GM23338 (cell line): ENCODE measurements at regions not wholly inside any gene's neighbourhood (a gene's known extent, or its start where the extent isn't known, plus 50 kb on each side); places are given as distances from the start of the nearest gene placed in this dataset.

ENCODE experiments used
- ATAC-seq: fragments of 200-7000 bp; cut with Tn5 transposase; 3 replicates; pipeline ENCODE4 v1.9.1; 2020
- DNase-seq: peaks from one replicate; pipeline ENCODE4 v3.0.0-alpha.2; 2015; ENCODE audit warnings: low spot score
- H2AFZ ChIP-seq: fragments of 200-600 bp; sonication (generic); 2 replicates; pipeline ENCODE4 v1.8.0; 2016; ENCODE audit warnings: antibody characterized with exemption, mild to moderate bottlenecking, moderate library complexity
- H3F3A ChIP-seq: fragments of 200-600 bp; sonication (generic); replicated peaks from 2 replicates; pipeline ENCODE4 v1.8.0; 2017; ENCODE audit warnings: antibody characterized with exemption, mixed run types, low read depth
- H3K27ac ChIP-seq: fragments of 200-600 bp; sonication (generic); 2 replicates; pipeline ENCODE4 v1.6.1; 2016; ENCODE audit warnings: low read depth
- H3K27me3 ChIP-seq: fragments of 200-600 bp; sonication (generic); 2 replicates; pipeline ENCODE4 v1.8.0; 2016; ENCODE audit warnings: mild to moderate bottlenecking, mixed run types, moderate library complexity; ENCODE audit not compliant: insufficient read depth
- H3K36me3 ChIP-seq: fragments of 200-600 bp; sonication (generic); 2 replicates; pipeline ENCODE4 v1.8.0; 2016; ENCODE audit warnings: mild to moderate bottlenecking; ENCODE audit not compliant: insufficient read depth
- H3K4me1 ChIP-seq: fragments of 200-600 bp; sonication (generic); 2 replicates; pipeline ENCODE4 v1.8.0; 2016; ENCODE audit warnings: mild to moderate bottlenecking, moderate library complexity; ENCODE audit not compliant: insufficient read depth
- H3K4me2 ChIP-seq: fragments of 200-600 bp; sonication (generic); 2 replicates; pipeline ENCODE4 v1.7.1; 2017; ENCODE audit warnings: mixed run types
- H3K4me3 ChIP-seq: fragments of 200-600 bp; sonication (generic); 2 replicates; pipeline ENCODE4 v1.6.1; 2016; ENCODE audit warnings: mixed run types
- H3K79me2 ChIP-seq: fragments of 200-600 bp; sonication (generic); replicated peaks from 2 replicates; pipeline ENCODE4 v1.8.0; 2017; ENCODE audit warnings: mild to moderate bottlenecking; ENCODE audit not compliant: insufficient read depth
- H3K9me2 ChIP-seq: fragments of 200-600 bp; sonication (generic); 2 replicates; pipeline ENCODE4 v1.8.0; 2017; ENCODE audit not compliant: insufficient read depth
- H4K20me1 ChIP-seq: fragments of 200-600 bp; sonication (generic); replicated peaks from 2 replicates; pipeline ENCODE4 v1.8.0; 2017; ENCODE audit warnings: mild to moderate bottlenecking; ENCODE audit not compliant: insufficient read depth
- H3K27ac Mint-ChIP-seq: 2 replicates; pipeline ENCODE4 v1.8.0; 2020; ENCODE audit warnings: inconsistent platforms, mild to moderate bottlenecking, moderate library complexity, mixed read lengths
- H3K27me3 Mint-ChIP-seq: 3 replicates; pipeline ENCODE4 v1.8.0; 2022; ENCODE audit warnings: low read depth, mild to moderate bottlenecking, moderate library complexity, mixed read lengths, inconsistent platforms; ENCODE audit not compliant: insufficient read depth, poor library complexity
- H3K36me3 Mint-ChIP-seq: 3 replicates; pipeline ENCODE4 v1.8.0; 2021; ENCODE audit warnings: low read depth, mild to moderate bottlenecking, inconsistent platforms, moderate library complexity, mixed read lengths
- H3K4me1 Mint-ChIP-seq: 3 replicates; pipeline ENCODE4 v1.8.0; 2020; ENCODE audit warnings: mild to moderate bottlenecking, inconsistent platforms, mixed read lengths
- H3K4me3 Mint-ChIP-seq: 3 replicates; pipeline ENCODE4 v1.8.0; 2021; ENCODE audit warnings: moderate library complexity, mild to moderate bottlenecking, inconsistent platforms, mixed read lengths
- H3K9me3 Mint-ChIP-seq: 3 replicates; pipeline ENCODE4 v1.8.0; 2020; ENCODE audit warnings: moderate library complexity, mild to moderate bottlenecking, inconsistent platforms, mixed read lengths
- CREB1 ChIP-seq: fragments of 250-450 bp; sonication (Bioruptor Pico); IDR thresholded peaks from 2 replicates; pipeline ENCODE4 v1.5.0; 2020; ENCODE audit warnings: low read depth, mild to moderate bottlenecking, moderate library complexity
- EZH2 ChIP-seq: fragments of 200-600 bp; sonication (generic); IDR thresholded peaks from one replicate; pipeline ENCODE4 v1.8.0; 2017; ENCODE audit warnings: antibody characterized with exemption, mild to moderate bottlenecking, low read depth; ENCODE audit not compliant: unreplicated experiment
- EZH2phosphoT487 ChIP-seq: fragments of 200-600 bp; sonication (generic); IDR thresholded peaks from one replicate; pipeline ENCODE4 v1.8.1; 2018; ENCODE audit warnings: antibody characterized with exemption; ENCODE audit not compliant: unreplicated experiment
- JUNB ChIP-seq: IDR thresholded peaks from one replicate; pipeline ENCODE4 v1.6.1; 2016; ENCODE audit warnings: antibody characterized with exemption; ENCODE audit not compliant: unreplicated experiment
- NANOG ChIP-seq: IDR thresholded peaks from 2 replicates; pipeline ENCODE4 v1.6.1; 2016; ENCODE audit warnings: antibody characterized with exemption, borderline replicate concordance
- POLR2AphosphoS5 ChIP-seq: IDR thresholded peaks from 2 replicates; pipeline ENCODE4 v1.6.1; 2016; ENCODE audit warnings: antibody characterized with exemption, low read depth
- STAT1 ChIP-seq: IDR thresholded peaks from one replicate; pipeline ENCODE4 v1.6.1; 2016; ENCODE audit warnings: antibody characterized with exemption; ENCODE audit not compliant: unreplicated experiment
- ZNF331 ChIP-seq: fragments of 250-450 bp; sonication (Bioruptor Pico); IDR thresholded peaks from 2 replicates; pipeline ENCODE4 v1.5.0; 2020; ENCODE audit warnings: low read depth, mild to moderate bottlenecking, moderate library complexity
- TF ChIP-seq, protein P1 (sequence below): IDR thresholded peaks from 2 replicates; pipeline ENCODE4 v1.6.1; 2016; ENCODE audit warnings: antibody characterized with exemption
- TF ChIP-seq, protein P2 (sequence below), 2 experiments: fragments of 200-600 bp in 1 of 2; sonication (generic) in 1 of 2; conservative IDR thresholded peaks; 2 replicates each; pipeline versions ENCODE4 v1.5.1 to v1.6.1; 2016 to 2017; ENCODE audit warnings: antibody characterized with exemption in 2 of 2, low read depth in 2 of 2, mild to moderate bottlenecking in 2 of 2, moderate library complexity in 1 of 2
- TF ChIP-seq, protein P3 (sequence below): fragments of 250-450 bp; sonication (Bioruptor Pico); IDR thresholded peaks from 2 replicates; pipeline ENCODE4 v1.5.0; 2020; ENCODE audit warnings: mild to moderate bottlenecking, moderate library complexity
- TF ChIP-seq, protein P4 (sequence below): IDR thresholded peaks from one replicate; pipeline ENCODE4 v1.6.1; 2018; ENCODE audit warnings: antibody characterized with exemption; ENCODE audit not compliant: unreplicated experiment

DNA sequence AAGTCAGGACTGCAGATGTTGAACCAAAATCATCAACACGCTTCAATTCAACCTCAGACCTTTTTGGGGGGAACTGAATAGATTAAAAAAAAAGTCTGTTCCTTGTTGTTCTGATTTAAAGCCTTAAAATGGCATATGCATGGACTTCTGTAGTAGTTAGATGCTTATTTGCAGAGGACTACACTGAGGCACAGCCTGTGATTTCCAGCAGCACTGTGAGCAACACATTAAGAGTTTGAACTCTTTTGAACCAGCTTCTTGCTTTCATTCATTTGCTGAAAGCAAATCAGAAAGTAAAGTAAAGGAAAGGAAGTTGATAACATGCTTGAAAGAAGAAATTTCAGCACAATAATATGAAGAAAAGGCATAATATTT is 60.7 kb upstream of the DMAC1 start:
- ATAC-seq, result no peak
- Mint-ChIP-seq H3K4me3 (no peak overlapping the region), H3K4me1 (no peaks in the 10 kb centered on the region), H3K36me3 (no peaks in the 10 kb centered on the region), H3K27me3 (peaks cover 2% of the 10 kb centered on the region), H3K9me3 (no peaks in the 10 kb centered on the region), H3K27ac (no peak overlapping the region)
- no peak overlapping the region for H2AFZ ChIP-seq
- H3K4me2 ChIP-seq, result no peak overlapping the region
- no peaks in the 10 kb centered on the region for H4K20me1 ChIP-seq
- no peaks in the 10 kb centered on the region for H3F3A ChIP-seq
- DNase-seq, result no peak
- no peak for TF ChIP-seq POLR2AphosphoS5
- TF ChIP-seq JUNB, result no peak
- TF ChIP-seq, protein P1, sequence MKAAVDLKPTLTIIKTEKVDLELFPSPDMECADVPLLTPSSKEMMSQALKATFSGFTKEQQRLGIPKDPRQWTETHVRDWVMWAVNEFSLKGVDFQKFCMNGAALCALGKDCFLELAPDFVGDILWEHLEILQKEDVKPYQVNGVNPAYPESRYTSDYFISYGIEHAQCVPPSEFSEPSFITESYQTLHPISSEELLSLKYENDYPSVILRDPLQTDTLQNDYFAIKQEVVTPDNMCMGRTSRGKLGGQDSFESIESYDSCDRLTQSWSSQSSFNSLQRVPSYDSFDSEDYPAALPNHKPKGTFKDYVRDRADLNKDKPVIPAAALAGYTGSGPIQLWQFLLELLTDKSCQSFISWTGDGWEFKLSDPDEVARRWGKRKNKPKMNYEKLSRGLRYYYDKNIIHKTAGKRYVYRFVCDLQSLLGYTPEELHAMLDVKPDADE, result no peak
- TF ChIP-seq, protein P2, sequence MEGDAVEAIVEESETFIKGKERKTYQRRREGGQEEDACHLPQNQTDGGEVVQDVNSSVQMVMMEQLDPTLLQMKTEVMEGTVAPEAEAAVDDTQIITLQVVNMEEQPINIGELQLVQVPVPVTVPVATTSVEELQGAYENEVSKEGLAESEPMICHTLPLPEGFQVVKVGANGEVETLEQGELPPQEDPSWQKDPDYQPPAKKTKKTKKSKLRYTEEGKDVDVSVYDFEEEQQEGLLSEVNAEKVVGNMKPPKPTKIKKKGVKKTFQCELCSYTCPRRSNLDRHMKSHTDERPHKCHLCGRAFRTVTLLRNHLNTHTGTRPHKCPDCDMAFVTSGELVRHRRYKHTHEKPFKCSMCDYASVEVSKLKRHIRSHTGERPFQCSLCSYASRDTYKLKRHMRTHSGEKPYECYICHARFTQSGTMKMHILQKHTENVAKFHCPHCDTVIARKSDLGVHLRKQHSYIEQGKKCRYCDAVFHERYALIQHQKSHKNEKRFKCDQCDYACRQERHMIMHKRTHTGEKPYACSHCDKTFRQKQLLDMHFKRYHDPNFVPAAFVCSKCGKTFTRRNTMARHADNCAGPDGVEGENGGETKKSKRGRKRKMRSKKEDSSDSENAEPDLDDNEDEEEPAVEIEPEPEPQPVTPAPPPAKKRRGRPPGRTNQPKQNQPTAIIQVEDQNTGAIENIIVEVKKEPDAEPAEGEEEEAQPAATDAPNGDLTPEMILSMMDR (conservative IDR thresholded peaks at IDR 0.05; ENCODE audit: low read depth in 2 of 2), result no peak
- TF ChIP-seq, protein P3, sequence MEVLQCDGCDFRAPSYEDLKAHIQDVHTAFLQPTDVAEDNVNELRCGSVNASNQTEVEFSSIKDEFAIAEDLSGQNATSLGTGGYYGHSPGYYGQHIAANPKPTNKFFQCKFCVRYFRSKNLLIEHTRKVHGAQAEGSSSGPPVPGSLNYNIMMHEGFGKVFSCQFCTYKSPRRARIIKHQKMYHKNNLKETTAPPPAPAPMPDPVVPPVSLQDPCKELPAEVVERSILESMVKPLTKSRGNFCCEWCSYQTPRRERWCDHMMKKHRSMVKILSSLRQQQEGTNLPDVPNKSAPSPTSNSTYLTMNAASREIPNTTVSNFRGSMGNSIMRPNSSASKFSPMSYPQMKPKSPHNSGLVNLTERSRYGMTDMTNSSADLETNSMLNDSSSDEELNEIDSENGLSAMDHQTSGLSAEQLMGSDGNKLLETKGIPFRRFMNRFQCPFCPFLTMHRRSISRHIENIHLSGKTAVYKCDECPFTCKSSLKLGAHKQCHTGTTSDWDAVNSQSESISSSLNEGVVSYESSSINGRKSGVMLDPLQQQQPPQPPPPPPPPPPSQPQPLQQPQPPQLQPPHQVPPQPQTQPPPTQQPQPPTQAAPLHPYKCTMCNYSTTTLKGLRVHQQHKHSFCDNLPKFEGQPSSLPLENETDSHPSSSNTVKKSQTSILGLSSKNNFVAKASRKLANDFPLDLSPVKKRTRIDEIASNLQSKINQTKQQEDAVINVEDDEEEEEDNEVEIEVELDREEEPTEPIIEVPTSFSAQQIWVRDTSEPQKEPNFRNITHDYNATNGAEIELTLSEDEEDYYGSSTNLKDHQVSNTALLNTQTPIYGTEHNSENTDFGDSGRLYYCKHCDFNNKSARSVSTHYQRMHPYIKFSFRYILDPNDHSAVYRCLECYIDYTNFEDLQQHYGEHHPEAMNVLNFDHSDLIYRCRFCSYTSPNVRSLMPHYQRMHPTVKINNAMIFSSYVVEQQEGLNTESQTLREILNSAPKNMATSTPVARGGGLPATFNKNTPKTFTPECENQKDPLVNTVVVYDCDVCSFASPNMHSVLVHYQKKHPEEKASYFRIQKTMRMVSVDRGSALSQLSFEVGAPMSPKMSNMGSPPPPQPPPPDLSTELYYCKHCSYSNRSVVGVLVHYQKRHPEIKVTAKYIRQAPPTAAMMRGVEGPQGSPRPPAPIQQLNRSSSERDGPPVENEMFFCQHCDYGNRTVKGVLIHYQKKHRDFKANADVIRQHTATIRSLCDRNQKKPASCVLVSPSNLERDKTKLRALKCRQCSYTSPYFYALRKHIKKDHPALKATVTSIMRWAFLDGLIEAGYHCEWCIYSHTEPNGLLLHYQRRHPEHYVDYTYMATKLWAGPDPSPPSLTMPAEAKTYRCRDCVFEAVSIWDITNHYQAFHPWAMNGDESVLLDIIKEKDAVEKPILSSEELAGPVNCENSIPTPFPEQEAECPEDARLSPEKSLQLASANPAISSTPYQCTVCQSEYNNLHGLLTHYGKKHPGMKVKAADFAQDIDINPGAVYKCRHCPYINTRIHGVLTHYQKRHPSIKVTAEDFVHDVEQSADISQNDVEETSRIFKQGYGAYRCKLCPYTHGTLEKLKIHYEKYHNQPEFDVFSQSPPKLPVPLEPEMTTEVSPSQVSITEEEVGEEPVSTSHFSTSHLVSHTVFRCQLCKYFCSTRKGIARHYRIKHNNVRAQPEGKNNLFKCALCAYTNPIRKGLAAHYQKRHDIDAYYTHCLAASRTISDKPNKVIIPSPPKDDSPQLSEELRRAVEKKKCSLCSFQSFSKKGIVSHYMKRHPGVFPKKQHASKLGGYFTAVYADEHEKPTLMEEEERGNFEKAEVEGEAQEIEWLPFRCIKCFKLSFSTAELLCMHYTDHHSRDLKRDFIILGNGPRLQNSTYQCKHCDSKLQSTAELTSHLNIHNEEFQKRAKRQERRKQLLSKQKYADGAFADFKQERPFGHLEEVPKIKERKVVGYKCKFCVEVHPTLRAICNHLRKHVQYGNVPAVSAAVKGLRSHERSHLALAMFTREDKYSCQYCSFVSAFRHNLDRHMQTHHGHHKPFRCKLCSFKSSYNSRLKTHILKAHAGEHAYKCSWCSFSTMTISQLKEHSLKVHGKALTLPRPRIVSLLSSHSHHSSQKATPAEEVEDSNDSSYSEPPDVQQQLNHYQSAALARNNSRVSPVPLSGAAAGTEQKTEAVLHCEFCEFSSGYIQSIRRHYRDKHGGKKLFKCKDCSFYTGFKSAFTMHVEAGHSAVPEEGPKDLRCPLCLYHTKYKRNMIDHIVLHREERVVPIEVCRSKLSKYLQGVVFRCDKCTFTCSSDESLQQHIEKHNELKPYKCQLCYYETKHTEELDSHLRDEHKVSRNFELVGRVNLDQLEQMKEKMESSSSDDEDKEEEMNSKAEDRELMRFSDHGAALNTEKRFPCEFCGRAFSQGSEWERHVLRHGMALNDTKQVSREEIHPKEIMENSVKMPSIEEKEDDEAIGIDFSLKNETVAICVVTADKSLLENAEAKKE (CRISPR knock-in tag), result no peak
- no peak for TF ChIP-seq EZH2
- TF ChIP-seq NANOG, result no peak
- no peak for TF ChIP-seq ZNF331
- no peak for TF ChIP-seq STAT1
- no peak for TF ChIP-seq EZH2phosphoT487
- no peak for TF ChIP-seq CREB1 (CRISPR knock-in tag)
- TF ChIP-seq, protein P4, sequence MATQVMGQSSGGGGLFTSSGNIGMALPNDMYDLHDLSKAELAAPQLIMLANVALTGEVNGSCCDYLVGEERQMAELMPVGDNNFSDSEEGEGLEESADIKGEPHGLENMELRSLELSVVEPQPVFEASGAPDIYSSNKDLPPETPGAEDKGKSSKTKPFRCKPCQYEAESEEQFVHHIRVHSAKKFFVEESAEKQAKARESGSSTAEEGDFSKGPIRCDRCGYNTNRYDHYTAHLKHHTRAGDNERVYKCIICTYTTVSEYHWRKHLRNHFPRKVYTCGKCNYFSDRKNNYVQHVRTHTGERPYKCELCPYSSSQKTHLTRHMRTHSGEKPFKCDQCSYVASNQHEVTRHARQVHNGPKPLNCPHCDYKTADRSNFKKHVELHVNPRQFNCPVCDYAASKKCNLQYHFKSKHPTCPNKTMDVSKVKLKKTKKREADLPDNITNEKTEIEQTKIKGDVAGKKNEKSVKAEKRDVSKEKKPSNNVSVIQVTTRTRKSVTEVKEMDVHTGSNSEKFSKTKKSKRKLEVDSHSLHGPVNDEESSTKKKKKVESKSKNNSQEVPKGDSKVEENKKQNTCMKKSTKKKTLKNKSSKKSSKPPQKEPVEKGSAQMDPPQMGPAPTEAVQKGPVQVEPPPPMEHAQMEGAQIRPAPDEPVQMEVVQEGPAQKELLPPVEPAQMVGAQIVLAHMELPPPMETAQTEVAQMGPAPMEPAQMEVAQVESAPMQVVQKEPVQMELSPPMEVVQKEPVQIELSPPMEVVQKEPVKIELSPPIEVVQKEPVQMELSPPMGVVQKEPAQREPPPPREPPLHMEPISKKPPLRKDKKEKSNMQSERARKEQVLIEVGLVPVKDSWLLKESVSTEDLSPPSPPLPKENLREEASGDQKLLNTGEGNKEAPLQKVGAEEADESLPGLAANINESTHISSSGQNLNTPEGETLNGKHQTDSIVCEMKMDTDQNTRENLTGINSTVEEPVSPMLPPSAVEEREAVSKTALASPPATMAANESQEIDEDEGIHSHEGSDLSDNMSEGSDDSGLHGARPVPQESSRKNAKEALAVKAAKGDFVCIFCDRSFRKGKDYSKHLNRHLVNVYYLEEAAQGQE, result no peak
- peaks cover 4% of the 10 kb centered on the region; the same call in 1 of the 2 replicates for H3K9me2 ChIP-seq
- no peak overlapping the region for H3K4me3 ChIP-seq
- H3K27me3 ChIP-seq, result no peaks in the 10 kb centered on the region
- H3K79me2 ChIP-seq, result no peaks in the 10 kb centered on the region
- H3K36me3 ChIP-seq, result no peaks in the 10 kb centered on the region
- H3K4me1 ChIP-seq, result no peaks in the 10 kb centered on the region
- no peak overlapping the region for H3K27ac ChIP-seq
